ENCODE measurements at regions not wholly inside any gene's neighbourhood (a gene's known extent, or its start where the extent isn't known, plus 50 kb on each side); places are given as distances from the start of the nearest gene placed in this dataset.
"Not testable (repeated sequence)": the region's sequence is repeated elsewhere in the genome, so short reads cannot be mapped to it uniquely, and the experiment has no call there.

DNA sequence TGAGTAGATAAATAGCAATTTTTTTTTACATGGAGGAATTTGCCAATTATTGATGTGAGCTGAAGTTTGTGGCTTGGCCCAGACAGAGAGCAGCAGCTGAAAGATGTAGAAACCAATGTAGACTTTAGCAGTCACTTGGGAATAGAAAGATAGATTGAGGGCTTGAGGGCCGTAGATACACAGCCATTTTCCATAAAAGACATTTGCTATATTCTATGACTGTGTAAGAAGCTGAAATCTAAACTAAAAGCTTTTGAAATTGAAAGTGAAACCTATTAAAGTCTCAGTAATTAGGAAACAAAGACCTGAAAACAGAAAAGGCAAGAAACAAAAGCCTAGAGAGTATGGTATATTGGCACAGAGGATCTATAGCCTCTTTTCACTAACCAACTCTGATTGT is 332.7 kb downstream of the CENPW start:
- Histone ChIP-seq H3K9me3 (no peaks in the 10 kb centered on the region), H3K27ac (no peak overlapping the region), H3K27me3 (no peaks in the 10 kb centered on the region), H3K4me3 (ENCODE audit: low read depth in 1 of 2, low read length in 1 of 2) (no peak overlapping the region), H3K4me1 (ENCODE audit: control insufficient read depth in 1 of 2, insufficient read depth in 1 of 2, low read depth in 1 of 2, low read length in 1 of 2) (no peaks in the 10 kb centered on the region), H3K36me3 (no peaks in the 10 kb centered on the region)
- TF ChIP-seq CTCF (IDR thresholded peaks at IDR 0.05) = no peak

- not testable (repeated sequence) for H3K9me3 ChIP-seq; H3K4me1 ChIP-seq (ENCODE audit: control insufficient read depth in 1 of 2, insufficient read depth in 1 of 2, low read depth in 1 of 2, low read length in 1 of 2); H3K4me3 ChIP-seq (ENCODE audit: low read depth in 1 of 2, low read length in 1 of 2); H3K27ac ChIP-seq; H3K27me3 ChIP-seq; H3K36me3 ChIP-seq
Observed at GRCh38 chr6:126673749-126674148, 333.8 kb downstream of the CENPW start.

GRCh38 chr6:126682440-126682839 is 342.5 kb downstream of the CENPW start:
- no peak for TF ChIP-seq CTCF (IDR thresholded peaks at IDR 0.05)
- H3K27me3 ChIP-seq = no peaks in the 10 kb centered on the region
- H3K27ac ChIP-seq = no peak overlapping the region
- no peaks in the 10 kb centered on the region for H3K9me3 ChIP-seq
- H3K4me1 ChIP-seq (ENCODE audit: control insufficient read depth in 1 of 2, insufficient read depth in 1 of 2, low read depth in 1 of 2, low read length in 1 of 2) = no peaks in the 10 kb centered on the region
- no peak overlapping the region for H3K4me3 ChIP-seq (ENCODE audit: low read depth in 1 of 2, low read length in 1 of 2)
- H3K36me3 ChIP-seq = no peaks in the 10 kb centered on the region

DNA sequence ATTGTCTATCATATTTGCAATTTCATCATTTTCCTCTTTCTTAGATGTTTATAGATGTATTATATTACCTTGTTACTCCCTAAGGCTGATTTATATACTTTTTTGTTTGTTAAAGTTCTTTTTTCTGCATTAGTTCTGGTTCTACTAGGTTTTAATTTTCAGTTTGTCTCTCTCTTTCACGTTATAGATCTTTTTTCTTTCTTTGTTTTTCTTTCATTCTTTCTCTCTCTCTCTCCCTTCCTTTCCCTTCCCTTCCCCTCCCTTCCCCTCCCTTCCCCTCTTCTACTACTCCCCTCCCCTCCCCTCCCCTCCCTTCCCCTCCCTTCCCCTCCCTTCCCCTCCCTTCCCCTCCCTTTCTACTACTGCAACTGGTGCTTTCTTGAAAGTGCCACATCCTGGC is 345.3 kb downstream of the CENPW start:
- Histone ChIP-seq H3K27ac (no peak overlapping the region), H3K4me3 (ENCODE audit: low read depth in 1 of 2, low read length in 1 of 2) (no peak overlapping the region), H3K27me3 (no peaks in the 10 kb centered on the region), H3K36me3 (no peaks in the 10 kb centered on the region), H3K4me1 (ENCODE audit: control insufficient read depth in 1 of 2, insufficient read depth in 1 of 2, low read depth in 1 of 2, low read length in 1 of 2) (no peaks in the 10 kb centered on the region), H3K9me3 (no peaks in the 10 kb centered on the region)
- TF ChIP-seq CTCF (IDR thresholded peaks at IDR 0.05) = no peak

GRCh38 chr6:126696921-126697693 is 357.2 kb downstream of the CENPW start:
- no peak overlapping the region for H3K27ac ChIP-seq
- no peak for TF ChIP-seq CTCF (IDR thresholded peaks at IDR 0.05)
- H3K4me1 ChIP-seq (ENCODE audit: control insufficient read depth in 1 of 2, insufficient read depth in 1 of 2, low read depth in 1 of 2, low read length in 1 of 2) = no peaks in the 10 kb centered on the region
- no peaks in the 10 kb centered on the region for H3K36me3 ChIP-seq
- no peaks in the 10 kb centered on the region for H3K9me3 ChIP-seq
- H3K4me3 ChIP-seq (ENCODE audit: low read depth in 1 of 2, low read length in 1 of 2) = no peak overlapping the region
- no peaks in the 10 kb centered on the region for H3K27me3 ChIP-seq

DNA sequence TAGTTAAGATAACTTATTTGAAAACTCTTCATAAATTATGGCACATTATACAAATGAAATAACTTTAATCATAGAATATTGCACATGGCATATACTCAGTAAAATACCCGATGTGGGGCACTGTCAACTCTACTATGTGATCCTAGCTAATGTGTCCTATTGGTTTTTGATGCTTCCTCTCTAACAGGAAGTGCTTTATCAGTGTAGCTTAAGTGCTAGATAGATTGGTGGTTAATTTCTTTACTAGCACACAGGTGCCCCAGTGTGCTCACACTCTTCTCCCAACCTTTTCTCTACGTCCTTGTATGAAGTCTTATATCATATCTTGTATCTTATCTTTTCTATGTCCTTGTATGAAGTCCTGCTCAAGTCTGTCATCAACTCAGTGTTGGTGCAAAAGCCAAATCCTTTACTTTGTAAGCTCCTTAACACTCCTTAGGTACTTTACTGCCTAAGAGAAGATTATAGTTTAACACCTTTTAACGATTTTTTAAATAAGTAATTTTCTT is 358.9 kb downstream of the CENPW start:
- H3K4me3 ChIP-seq (ENCODE audit: low read depth in 1 of 2, low read length in 1 of 2) = no peak overlapping the region
- H3K4me1 ChIP-seq (ENCODE audit: control insufficient read depth in 1 of 2, insufficient read depth in 1 of 2, low read depth in 1 of 2, low read length in 1 of 2) = no peaks in the 10 kb centered on the region
- no peaks in the 10 kb centered on the region for H3K27me3 ChIP-seq
- no peak for TF ChIP-seq CTCF (IDR thresholded peaks at IDR 0.05)
- H3K36me3 ChIP-seq = no peaks in the 10 kb centered on the region
- H3K27ac ChIP-seq = no peak overlapping the region
- H3K9me3 ChIP-seq = no peaks in the 10 kb centered on the region

Data from neutrophil (primary cell).